ENCODE measurements at regions not wholly inside any gene's neighbourhood (a gene's known extent, or its start where the extent isn't known, plus 50 kb on each side); places are given as distances from the start of the nearest gene placed in this dataset.
"Not testable (repeated sequence)": the region's sequence is repeated elsewhere in the genome, so short reads cannot be mapped to it uniquely, and the experiment has no call there.

DNA sequence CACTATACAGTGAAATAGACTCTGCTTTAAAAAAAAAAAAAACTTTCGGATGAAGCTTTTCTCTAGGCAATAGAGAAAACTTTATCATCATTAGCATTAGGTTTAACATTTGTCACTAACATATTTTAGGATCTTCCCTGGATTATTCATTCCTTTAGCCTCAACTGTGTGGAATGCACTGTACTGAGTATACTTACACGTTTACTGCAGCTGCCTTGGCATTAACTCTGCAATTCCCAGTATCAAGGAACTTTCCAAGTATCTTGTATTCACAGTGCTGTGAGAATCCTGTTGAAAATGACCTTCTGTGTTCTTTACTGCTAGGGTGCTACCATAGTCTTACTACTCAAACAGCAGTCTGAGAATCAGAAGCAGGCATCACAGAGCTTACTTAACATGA is 328.2 kb upstream of the COL3A1 start:
- DNase-seq (ENCODE audit: low spot score): no peak

DNA sequence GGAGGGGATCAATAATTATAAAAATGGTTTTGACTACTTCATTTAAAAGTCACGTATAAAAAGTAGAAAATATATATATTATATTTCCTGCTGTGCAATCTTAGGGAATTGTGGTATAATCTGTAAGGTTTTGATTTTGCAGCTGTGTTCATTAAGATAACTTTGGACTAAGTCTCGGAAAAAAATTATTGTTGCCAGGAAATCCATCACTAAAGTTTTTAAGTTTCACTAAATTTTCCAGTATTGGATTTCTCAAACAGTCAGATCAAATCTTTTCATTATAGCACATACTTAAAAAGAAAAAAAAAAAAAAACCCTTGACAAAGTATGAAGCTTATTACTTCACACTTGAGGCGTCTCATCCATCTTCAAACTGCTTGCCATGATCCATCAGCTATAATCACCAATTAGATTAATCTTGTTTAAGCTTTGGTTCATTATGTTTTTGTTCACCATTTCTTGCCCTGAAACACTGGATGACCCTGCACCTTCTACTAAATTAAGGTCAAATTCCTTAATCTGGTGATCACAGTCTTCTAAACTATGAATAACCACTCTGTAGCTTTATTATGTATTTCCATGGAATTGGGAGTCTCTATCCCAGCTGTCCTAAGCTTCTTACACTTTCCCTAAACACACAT is 326.6 kb upstream of the COL3A1 start:
- no peak for DNase-seq (ENCODE audit: low spot score)

DNA sequence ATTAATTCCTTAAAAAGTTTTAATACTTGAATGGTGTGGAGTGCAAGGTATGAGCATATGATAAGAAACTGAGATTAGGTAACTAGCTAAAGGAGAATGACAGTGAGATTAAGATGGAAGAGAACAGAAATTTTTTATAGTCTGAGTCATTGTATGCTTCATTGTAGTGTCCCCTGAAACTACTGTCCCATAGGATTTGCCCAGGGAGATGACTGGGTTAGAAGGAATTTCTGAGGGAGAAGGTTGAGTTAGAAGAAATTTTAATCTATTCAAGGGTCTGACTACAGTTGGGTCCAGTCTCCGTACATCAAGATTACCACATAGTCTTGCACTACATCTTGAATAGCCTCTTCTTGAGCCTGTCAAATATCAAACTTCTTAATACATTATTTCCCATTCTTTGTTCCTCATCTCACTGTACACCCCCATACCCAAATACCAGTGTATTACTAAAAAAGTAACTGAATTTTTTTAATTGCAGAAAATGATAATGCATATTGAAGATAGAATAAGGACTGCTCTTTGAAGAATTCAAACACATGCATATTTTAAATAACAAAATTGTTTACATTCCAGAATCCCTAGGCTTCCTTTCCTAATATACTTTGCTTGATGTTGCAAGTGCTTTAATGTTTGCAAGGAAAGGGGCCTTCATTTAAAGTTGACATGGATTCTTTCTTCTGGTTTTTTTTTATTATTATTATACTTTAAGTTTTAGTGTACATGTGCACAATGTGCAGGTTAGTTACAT is 314.3 kb upstream of the COL3A1 start:
- peak; percentile 21 for DNase-seq (ENCODE audit: low spot score)

DNA sequence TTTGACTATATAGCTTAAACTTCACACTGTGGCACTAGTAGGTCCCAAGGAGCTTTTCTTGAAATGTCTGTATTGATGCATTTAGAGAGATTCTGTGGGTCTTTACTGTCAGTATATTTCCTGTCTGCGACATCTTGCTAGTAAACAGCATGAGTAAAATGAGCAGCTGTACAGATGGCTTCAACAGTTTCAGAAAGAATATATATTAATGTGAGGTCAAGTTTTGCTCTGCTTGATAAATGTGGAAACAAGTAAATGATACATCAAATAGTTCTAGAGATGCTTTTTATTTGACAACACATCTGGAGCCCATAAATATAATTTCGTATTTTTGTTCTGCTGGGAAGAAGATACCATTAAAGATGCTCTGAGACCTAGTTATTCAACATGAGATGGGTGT is 310.9 kb upstream of the COL3A1 start:
- DNase-seq (ENCODE audit: low spot score): no peak

DNA sequence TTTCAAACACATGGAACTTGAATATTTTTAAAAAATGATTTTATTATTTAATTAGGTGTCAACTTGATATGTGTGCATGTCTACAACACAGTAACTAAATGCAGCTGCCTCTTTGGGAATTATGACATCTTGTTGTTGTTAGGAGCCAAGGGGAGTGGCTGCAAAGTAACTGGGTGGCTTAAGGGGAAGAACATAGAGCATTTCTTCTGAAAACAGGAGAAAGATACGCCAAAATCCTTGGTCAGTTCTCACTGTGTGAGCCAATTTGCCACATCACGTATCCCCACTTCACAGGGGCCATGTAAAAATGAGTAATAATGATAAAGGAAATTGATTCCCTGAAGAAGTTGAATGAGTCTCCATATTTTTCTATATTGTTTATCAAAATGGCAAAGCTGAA is 309.8 kb upstream of the COL3A1 start:
- no peak for DNase-seq (ENCODE audit: low spot score)

DNA sequence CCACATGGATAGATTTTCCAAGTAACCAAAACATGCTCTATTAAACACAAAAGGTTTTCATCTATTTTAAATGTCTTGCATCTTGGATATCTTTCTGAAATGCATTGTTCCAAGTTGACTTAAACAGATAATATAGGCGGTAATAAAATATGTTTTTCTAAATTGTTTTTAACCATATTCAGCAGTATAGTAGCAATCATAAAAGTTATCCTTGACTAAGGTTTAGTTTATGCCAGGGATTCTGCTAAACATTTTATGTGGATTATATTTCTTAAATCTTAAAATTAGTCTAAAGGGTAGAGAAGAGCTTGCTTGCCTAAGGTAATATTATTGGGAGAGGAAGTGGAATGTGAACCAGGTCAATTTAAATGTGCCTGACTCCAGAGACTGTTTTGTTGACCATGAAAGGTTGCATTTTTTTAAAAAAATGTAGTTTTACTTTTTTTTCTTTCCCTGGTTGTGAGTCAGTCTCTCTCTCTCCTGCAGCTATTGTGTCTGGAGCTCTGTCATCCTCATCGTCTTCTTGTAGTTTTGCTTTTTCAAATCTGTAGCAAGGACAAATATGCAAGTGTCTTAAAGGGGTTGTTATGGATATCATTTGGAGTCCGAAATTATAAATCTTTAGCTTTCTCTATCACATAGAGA is 309.1 kb upstream of the COL3A1 start:
- no peak for DNase-seq (ENCODE audit: low spot score)

DNA sequence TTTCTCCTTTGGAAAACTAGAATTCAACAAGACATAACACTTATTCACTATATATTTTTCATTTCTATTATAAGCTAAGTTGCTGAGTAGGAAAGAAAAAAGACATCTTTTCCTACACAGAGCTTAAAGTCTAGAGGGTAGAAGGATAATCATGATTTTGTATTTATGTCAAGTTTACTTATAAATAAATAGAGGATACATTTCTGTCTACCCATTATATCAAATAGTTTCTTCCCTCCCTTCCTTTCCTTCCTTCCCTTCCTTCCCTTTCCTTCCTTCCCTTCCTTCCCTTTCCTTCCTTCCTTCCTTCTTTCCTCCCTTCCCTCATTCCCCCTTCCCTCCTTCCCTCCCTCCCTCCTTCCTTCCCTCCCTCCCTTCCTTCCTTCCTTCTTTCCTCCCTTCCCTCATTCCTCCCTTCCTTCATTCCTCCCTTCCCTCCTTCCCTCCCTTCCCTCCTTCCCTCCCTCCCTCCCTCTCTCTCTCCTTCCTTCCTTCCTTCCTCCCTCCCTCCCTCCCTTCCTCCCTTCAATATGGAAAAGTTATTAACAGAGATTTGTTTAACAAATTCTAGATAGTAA is 308.4 kb upstream of the COL3A1 start:
- no peak for DNase-seq (ENCODE audit: low spot score)

DNA sequence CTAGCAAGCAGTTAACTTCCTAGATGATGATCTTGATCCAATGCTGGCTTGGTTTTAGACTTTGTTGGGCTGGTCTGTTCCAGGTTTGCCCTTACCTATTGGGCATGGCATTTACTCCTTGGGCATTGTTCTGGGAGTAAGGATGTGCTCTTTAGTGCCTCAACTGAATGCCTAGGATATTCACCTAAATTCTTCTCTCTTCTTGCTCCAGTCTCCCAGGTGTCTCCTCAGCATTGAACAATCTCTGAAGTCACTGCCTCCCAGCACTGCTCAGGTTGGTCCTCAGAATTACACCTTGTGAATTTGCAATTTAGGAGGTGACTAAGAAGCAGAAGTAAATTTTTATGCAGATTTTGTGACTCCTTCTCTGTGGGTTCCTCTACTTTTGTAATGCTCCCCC is 307.7 kb upstream of the COL3A1 start:
- DNase-seq (ENCODE audit: low spot score): no peak

DNA sequence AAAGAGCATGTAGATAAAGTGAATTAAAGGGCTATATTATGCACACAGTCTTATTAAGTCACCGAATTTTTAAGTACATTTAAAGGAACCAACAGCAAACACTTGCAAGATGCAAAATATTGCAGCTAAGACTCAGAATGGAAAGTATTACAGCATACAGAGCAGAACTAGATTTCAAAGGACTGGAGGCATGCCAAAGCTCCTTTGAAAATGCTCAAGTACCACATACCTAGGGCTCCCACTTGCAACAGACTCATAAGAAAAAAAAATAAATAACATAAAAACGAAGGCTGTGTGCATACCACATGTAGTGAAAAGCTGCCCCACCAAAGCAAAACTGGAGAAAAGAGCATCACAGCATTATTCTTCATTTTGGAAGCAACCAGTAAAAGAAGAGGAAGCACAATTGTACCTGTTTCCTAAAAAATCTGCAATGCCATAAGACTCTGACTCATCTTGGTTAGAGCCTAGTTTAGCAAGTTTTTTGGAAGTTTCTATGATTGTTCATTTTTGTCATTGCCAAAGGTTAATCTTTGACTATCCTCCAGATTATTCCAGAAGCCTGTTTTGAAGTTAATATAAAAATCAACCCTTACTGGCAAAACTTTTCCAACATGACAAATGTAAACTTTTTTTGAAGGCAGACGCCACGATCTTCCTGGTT is 306.0 kb upstream of the COL3A1 start:
- DNase-seq (ENCODE audit: low spot score): peak; percentile 41

DNA sequence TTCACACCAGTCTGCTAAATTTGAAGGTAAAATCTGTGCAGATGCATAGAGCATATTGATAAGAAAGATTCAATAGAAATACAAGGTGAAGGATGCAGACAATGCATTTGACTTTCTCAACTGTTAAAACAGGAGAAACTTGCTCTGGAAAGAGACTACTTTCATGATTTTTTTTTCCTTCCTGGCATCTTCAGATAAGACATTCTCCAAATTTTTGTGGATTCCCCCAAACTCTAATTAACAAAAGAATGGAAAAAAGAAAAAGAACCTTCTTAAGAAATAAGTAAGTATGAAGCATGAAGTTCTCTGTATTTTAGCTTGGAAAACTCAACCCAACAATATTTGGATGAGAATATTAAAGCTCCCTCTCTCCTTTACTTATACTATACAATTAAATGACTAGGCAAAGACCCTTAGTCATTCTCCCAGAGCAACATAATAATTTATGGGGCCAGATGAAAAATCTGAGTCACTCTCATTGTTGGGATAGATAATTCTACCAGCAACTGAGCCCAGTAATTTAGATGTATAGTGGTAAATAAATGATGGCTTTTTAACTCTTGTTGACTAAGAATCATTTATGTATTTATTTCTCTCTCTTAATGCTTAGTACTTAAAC is 298.7 kb upstream of the COL3A1 start:
- DNase-seq (ENCODE audit: low spot score): no peak

DNA sequence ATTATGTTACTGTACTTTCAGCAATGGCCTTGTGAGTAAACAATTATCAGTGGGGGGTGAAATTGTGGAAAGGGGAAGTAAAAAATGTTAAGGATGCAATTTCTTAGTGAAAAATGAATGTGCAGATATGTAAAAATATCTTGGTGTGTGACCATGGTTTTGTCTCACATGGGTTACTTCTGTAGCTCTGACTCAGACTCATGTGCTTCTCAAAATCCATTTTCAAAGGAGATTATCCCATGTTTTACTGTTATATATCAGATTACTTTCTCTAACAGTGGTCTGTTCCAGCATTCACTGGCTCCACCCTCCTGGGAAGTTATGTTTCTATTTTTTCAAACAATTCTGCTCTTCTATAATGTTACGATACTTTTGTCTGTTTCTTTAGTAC is 298.2 kb upstream of the COL3A1 start:
- DNase-seq (ENCODE audit: low spot score): no peak

DNA sequence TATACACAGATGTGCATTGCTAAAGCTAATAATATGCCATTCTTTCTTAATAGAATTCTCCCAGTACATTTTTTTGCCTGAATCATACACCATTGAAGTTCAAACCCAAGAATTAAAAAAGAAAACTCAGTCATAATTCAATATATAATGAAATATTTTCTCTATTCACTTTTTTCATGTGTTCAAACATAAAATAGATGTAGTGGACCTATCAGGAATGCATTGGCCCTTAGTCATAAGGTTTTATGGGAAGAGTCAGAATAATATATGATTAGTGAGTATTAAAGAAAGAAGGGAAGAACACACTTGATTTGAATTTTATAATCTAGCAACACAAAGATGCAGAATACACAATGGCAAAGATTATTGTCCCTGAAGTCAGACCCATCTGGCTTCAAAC is 297.0 kb upstream of the COL3A1 start:
- DNase-seq (ENCODE audit: low spot score): no peak

DNA sequence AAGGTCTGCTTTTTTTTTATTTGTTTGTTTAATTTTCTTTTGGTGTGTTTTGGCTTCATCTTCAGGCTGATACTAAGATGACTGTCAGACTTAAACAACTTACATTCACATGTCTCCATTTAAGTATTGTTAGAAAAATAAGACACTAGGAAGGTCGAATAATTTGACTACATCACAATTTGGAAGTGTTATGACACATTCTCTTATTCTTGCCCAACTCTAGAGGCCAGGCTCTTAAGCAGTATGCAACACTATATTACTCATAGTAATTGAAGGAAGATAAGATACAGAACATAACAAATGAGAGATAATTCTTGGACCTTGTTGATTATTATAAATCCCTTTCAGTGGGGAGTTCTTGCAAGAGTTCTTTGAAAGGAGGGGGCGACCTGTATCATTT is 295.3 kb upstream of the COL3A1 start:
- no peak for DNase-seq (ENCODE audit: low spot score)

DNA sequence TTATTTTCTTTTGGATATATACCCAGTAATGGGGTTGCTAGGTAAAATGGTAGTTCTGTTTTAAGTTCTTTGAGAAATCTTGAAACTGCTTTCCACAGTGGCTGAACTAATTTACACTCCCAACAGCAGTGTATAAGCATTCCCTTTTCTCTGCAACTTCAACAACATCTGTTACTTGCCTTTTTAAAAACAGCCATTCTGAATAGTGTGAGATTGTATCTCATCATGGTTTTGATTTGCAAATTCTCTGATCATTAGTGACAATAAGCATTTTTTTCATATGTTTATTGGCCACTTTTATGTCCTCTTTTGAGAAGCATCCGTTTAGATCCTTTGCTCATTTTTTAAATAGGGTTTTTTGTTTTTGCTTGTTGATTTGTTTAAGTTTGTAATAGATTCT is 291.3 kb upstream of the COL3A1 start:
- no peak for DNase-seq (ENCODE audit: low spot score)

DNA sequence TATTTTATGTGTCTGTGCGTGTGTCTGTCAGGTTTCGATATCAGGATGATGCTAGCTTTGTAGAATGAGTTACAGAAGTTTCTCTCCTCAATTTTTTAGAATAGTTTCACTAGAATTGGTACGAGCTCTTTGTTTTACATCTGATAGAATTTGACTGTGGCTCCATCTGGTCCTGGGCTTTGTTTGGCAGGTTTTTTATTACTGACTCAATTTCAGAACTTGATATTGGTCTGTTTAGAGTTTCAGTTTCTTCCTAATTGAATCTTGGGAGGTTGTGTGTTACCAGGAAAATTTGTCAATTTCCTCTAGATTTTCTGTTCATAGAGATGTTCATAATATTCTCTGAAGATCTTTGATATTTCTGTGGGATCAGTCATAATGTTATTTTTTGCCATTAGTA is 289.4 kb upstream of the COL3A1 start:
- DNase-seq (ENCODE audit: low spot score): no peak

DNA sequence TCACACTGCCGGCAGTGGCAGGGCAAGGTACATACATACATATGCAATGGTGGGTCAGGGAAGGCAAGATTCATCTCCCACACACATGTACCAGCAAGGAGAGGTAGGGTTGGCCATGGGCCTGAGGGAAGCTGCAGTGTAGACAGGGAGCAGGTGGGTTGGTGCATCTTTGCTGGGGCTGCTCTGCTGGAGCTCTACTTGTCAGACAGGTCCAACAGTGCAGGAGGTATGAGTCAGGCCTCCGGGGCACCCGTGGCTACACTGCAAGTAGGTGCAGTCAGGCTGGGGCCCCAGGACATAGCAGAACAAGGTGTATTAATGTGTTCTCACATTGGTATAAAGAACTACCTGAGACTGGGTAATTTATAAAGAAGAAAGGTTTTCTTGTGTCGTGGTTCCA is 281.1 kb upstream of the COL3A1 start:
- no peak for DNase-seq (ENCODE audit: low spot score)

DNA sequence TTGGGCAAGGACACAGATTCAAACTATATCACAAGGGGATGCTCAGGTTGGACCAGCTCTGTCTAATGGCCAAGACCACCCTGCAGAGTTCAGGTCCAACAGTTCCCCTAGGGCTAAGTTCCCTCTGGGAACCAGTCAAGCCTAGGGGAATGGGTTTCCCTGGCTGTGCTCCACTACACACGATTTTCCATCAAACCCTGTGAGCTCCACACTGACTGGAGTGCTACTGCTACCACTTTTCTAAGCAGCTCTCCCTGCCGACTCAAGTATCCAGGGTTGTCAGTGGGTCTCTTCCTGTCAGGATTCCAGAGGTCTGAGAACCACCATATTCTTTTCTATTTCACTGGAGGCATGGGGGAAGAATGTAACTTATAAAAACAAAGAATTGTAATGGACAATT is 280.4 kb upstream of the COL3A1 start:
- no peak for DNase-seq (ENCODE audit: low spot score)

DNA sequence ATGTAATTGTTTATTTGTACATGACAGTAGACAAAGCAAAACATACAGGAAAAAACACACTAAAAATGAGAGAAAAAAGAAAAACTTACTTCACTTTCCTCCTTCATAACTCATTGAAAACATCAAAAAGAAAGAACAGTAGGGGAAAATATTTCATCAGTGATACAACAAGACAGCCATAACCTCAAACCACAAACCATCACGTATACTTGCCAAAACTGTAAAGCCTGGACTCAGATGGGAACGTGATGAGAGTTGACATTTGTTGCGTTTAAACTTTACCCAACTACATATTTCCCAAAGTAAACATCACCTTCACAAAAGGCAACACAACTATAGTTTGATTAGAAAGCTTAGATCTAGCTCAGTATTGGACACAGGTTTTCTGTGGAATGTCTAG is 278.2 kb upstream of the COL3A1 start:
- DNase-seq (ENCODE audit: low spot score): peak; percentile 28

DNA sequence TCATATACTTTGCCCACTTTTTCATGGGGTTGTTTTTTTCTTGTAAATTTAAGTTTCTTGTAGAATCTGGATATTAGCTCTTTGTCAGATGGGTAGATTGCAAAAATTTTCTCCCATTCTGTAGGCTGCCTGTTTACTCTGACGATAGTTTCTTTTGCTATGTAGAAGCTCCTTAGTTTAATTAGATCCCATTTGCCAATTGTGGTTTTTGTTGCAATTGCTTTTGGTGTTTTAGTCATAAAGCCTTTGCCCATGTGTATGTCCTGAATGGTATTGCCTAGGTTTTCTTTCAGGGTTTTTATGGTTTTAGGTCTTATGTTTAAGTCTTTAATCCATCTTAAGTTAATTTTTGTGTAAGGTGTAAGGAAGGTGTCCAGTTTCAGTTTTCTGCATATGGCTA is 276.0 kb upstream of the COL3A1 start:
- not testable (repeated sequence) for DNase-seq (ENCODE audit: low spot score)

DNA sequence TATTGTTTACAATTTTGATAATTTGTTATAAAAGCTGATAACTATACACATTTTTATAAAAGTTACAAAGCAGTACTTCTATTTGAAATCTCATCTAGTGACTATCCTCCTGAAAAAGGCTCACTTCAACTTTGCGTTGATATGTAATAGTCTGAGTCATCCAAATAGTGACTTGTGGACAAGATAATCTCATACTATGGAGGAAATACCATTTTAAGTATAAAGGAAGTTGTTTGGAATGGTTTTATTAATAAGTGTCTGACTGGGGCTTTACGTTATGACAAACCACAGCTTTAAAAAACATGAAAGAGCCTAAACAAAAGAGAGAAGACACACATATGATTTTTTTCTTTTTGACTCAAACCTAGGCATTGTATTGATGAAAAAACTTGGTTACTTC is 272.3 kb upstream of the COL3A1 start:
- DNase-seq (ENCODE audit: low spot score): no peak

DNA sequence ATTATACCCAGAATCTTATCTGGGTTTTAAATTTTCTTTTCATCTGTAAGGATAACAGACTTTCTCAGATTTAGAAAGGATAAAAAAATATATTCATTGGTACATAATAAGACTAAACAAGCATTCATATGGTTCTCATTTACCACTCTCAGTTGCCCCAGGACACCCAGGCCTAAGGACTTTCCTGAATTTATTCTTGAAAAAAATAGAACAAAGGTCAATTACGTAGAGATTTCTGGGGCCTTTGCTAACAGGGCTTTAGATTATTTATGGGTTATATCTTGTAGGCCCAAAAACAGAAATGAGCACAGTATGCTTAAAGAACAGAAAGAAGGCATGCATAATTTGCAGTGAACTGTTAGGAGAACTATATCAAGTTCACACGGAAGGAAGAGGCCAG is 269.0 kb upstream of the COL3A1 start:
- no peak for DNase-seq (ENCODE audit: low spot score)

DNA sequence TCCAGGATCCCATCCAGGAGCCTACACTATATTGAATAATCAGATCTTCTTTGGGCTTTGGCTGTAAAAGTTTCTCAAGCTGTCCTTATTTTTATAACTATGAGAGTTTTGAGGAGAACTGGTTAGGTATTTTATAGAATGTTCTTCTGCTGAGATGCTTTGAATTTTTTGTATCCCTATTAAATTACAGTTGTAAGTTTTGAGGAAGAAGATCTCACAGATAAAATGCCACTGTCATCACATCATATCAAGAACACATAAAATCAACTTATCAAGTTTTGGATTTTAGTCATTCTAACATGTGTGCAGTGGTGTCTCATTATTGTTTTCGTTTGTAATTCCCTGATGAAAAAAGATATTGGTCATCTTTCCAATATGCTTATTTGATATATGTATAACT is 260.2 kb upstream of the COL3A1 start:
- no peak for DNase-seq (ENCODE audit: low spot score)

Measured in AG08396 (cell line).